ENCODE measurements at regions not wholly inside any gene's neighbourhood (a gene's known extent, or its start where the extent isn't known, plus 50 kb on each side); places are given as distances from the start of the nearest gene placed in this dataset.

DNA sequence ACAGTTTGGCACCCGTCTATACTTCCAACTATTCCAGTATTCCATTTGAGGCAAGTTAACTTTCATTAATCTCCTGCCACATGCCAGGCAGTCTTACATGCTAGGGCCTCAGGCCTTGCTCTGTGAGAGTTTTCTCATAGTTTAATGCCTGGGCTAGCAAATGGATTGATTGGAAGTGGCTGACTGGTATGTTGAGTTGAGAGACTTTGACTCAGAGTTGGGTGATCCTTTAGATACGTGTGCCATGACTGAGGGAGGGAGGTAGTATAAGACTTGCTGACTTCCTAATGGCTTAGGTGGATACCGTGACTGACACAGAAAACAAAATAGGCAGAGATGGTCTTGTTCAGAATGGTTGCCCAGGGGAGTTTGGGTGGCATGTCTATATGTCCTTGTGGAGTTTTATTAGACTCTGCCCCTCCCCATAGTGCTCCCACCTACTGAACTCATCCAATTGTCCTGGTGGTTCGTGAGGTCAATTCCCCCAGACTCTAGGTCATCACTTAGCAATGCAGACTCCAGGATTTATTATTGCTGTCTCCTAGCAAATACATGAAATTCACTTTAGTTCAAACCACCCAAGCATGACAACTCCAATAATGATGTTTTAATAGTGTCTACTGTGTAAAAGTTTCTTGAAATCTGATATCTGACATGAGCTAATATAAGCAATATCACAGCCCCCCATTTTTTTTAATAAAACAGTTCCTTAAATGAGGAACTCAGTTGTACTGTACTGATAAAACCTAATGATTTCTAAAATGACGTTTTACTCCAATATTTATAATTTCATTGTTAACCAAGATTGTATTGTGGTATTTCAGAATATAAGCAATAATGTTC, 413.9 kb upstream of the MDFIC2 start:
- ChIA-PET POLR2A (no interaction called here), CTCF (no interaction called here)
- no peak overlapping the region for H3K4me3 ChIP-seq
- no peaks in the 10 kb centered on the region for H3K4me1 ChIP-seq
- H3K9me3 ChIP-seq, result no peaks in the 10 kb centered on the region
- H3K4me2 ChIP-seq, result no peak overlapping the region
- DNase-seq (ENCODE audit: low read depth in 1 of 2, low spot score in 1 of 2) (no peak), ATAC-seq (no peak), FAIRE-seq (no peak)
- no peak for TF ChIP-seq GATA3 (IDR thresholded peaks at IDR 0.05; ENCODE audit: borderline replicate concordance)
- TF ChIP-seq RARB (CRISPR knock-in tag; IDR thresholded peaks at IDR 0.05), result no peak
- H3K27ac ChIP-seq, result no peak overlapping the region
- WGBS (ENCODE audit: missing lambda C conversion rate), result 32% methylated on average over 5 of the region's 5 CpGs

DNA sequence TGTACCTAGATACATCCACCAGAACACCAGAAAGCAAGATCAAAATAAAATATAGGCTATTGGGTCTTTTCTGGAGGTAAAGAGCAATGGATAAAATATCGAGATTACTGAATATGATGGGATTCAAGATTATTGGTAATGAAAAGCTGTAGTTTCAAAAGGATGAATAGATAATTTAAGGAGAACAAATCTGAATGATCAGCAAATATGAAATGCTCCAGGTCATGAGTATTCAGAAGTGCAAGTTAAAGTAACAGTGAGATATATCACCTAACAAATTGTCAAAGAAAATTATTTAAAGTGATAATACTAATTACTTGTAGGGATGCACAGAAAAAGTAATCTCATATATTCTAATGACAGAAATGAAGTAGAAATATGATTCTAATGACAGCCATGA, 409.6 kb upstream of the MDFIC2 start:
- H3K4me3 ChIP-seq, result no peak overlapping the region
- no peaks in the 10 kb centered on the region for H3K9me3 ChIP-seq
- H3K27ac ChIP-seq, result no peak overlapping the region
- DNase-seq (ENCODE audit: low read depth in 1 of 2, low spot score in 1 of 2), result no peak
- WGBS (ENCODE audit: missing lambda C conversion rate), result 18% methylated on average over 1 of the region's 1 CpG
- H3K4me1 ChIP-seq, result no peaks in the 10 kb centered on the region
- ATAC-seq, result no peak
- FAIRE-seq, result no peak
- ChIA-PET CTCF (no interaction called here), POLR2A (no interaction called here)
- no peak for TF ChIP-seq RNF2 (IDR thresholded peaks at IDR 0.05; ENCODE audit: borderline replicate concordance, low read depth)
- no peak for TF ChIP-seq FOXS1 (CRISPR knock-in tag; IDR thresholded peaks at IDR 0.05)
- TF ChIP-seq, protein P1, sequence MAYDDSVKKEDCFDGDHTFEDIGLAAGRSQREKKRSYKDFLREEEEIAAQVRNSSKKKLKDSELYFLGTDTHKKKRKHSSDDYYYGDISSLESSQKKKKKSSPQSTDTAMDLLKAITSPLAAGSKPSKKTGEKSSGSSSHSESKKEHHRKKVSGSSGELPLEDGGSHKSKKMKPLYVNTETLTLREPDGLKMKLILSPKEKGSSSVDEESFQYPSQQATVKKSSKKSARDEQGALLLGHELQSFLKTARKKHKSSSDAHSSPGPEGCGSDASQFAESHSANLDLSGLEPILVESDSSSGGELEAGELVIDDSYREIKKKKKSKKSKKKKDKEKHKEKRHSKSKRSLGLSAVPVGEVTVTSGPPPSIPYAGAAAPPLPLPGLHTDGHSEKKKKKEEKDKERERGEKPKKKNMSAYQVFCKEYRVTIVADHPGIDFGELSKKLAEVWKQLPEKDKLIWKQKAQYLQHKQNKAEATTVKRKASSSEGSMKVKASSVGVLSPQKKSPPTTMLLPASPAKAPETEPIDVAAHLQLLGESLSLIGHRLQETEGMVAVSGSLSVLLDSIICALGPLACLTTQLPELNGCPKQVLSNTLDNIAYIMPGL (CRISPR knock-in tag; IDR thresholded peaks at IDR 0.05; ENCODE audit: borderline replicate concordance), result no peak
- no peak for TF ChIP-seq E2F6 (IDR thresholded peaks at IDR 0.05; ENCODE audit: borderline replicate concordance, low read depth)
- TF ChIP-seq HES2 (IDR thresholded peaks at IDR 0.05), result no peak
- peak; percentile 46 for TF ChIP-seq MAFK (IDR thresholded peaks at IDR 0.05; ENCODE audit: partially characterized antibody)
- TF ChIP-seq, protein P2, sequence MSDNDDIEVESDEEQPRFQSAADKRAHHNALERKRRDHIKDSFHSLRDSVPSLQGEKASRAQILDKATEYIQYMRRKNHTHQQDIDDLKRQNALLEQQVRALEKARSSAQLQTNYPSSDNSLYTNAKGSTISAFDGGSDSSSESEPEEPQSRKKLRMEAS (IDR thresholded peaks at IDR 0.05), result no peak
- TF ChIP-seq, protein P3, sequence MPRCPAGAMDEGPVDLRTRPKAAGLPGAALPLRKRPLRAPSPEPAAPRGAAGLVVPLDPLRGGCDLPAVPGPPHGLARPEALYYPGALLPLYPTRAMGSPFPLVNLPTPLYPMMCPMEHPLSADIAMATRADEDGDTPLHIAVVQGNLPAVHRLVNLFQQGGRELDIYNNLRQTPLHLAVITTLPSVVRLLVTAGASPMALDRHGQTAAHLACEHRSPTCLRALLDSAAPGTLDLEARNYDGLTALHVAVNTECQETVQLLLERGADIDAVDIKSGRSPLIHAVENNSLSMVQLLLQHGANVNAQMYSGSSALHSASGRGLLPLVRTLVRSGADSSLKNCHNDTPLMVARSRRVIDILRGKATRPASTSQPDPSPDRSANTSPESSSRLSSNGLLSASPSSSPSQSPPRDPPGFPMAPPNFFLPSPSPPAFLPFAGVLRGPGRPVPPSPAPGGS (IDR thresholded peaks at IDR 0.05), result no peak
- no peak overlapping the region for H3K4me2 ChIP-seq

DNA sequence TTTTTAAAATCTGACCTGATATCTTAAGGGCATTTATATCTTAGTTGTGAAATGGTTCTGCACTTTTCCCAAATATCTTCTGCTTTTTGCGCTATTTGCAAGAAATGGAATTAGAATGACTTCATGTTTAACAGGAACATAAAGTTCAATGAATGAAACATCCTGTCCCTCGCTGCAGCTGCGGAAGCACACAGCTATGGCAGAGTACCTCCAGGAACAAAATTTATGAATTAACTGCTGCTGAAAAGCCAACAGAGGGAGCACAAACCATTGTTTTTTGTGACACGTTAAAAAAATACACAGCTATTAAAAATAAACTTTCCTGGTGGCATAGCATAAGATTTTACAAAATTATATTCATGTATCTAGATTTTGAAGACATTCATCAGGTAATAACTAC, 404.4 kb upstream of the MDFIC2 start:
- CTCF ChIA-PET, result interaction anchor here (1.0 to 1.4 kb wide), 7 partner anchors 10 to 306 kb away, joined by 3 to 6 read pairs (median 3); no protein-coding TSS in a partner anchor
- FAIRE-seq, result no peak
- POLR2A ChIA-PET, result no interaction called here
- H3K9me3 ChIP-seq, result peaks cover 14% of the 10 kb centered on the region
- TF ChIP-seq RAD21 (conservative IDR thresholded peaks at IDR 0.05 in 1 of 2, IDR thresholded peaks at IDR 0.05 in 1 of 2), result peak; percentile 55 to 71
- TF ChIP-seq SMC3 (IDR thresholded peaks at IDR 0.05), result peak; percentile 72
- TF ChIP-seq, protein P4, sequence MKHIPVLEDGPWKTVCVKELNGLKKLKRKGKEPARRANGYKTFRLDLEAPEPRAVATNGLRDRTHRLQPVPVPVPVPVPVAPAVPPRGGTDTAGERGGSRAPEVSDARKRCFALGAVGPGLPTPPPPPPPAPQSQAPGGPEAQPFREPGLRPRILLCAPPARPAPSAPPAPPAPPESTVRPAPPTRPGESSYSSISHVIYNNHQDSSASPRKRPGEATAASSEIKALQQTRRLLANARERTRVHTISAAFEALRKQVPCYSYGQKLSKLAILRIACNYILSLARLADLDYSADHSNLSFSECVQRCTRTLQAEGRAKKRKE (CRISPR knock-in tag; IDR thresholded peaks at IDR 0.05; ENCODE audit: low read depth), result no peak
- TF ChIP-seq, protein P5, sequence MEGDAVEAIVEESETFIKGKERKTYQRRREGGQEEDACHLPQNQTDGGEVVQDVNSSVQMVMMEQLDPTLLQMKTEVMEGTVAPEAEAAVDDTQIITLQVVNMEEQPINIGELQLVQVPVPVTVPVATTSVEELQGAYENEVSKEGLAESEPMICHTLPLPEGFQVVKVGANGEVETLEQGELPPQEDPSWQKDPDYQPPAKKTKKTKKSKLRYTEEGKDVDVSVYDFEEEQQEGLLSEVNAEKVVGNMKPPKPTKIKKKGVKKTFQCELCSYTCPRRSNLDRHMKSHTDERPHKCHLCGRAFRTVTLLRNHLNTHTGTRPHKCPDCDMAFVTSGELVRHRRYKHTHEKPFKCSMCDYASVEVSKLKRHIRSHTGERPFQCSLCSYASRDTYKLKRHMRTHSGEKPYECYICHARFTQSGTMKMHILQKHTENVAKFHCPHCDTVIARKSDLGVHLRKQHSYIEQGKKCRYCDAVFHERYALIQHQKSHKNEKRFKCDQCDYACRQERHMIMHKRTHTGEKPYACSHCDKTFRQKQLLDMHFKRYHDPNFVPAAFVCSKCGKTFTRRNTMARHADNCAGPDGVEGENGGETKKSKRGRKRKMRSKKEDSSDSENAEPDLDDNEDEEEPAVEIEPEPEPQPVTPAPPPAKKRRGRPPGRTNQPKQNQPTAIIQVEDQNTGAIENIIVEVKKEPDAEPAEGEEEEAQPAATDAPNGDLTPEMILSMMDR (IDR thresholded peaks at IDR 0.05), result peak; percentile 57
- H3K4me3 ChIP-seq, result no peak overlapping the region
- 49% methylated on average over 4 of the region's 4 CpGs for WGBS (ENCODE audit: missing lambda C conversion rate)
- no peak for DNase-seq (ENCODE audit: low read depth in 1 of 2, low spot score in 1 of 2)
- no peak for ATAC-seq
- H3K4me1 ChIP-seq, result no peaks in the 10 kb centered on the region
- H3K27ac ChIP-seq, result no peak overlapping the region
- H3K4me2 ChIP-seq, result no peak overlapping the region

All from A549 (cell line).